HG03025 (cell line): ENCODE measurements at regions not wholly inside any gene's neighbourhood (a gene's known extent, or its start where the extent isn't known, plus 50 kb on each side); places are given as distances from the start of the nearest gene placed in this dataset.
"Not testable (repeated sequence)": the region's sequence is repeated elsewhere in the genome, so short reads cannot be mapped to it uniquely, and the experiment has no call there.

Experiments
- ATAC-seq: cut with Tn5 transposase; IDR thresholded peaks from one replicate; pipeline ENCODE4 v1.9.1; 2021; ENCODE audit warnings: mild to moderate bottlenecking, moderate library complexity; ENCODE audit not compliant: unreplicated experiment, low FRiP score

- ATAC-seq = no peak
Measured at GRCh38 chr3:22371607-22372291, 620.7 kb upstream of the ZNF385D start.

DNA sequence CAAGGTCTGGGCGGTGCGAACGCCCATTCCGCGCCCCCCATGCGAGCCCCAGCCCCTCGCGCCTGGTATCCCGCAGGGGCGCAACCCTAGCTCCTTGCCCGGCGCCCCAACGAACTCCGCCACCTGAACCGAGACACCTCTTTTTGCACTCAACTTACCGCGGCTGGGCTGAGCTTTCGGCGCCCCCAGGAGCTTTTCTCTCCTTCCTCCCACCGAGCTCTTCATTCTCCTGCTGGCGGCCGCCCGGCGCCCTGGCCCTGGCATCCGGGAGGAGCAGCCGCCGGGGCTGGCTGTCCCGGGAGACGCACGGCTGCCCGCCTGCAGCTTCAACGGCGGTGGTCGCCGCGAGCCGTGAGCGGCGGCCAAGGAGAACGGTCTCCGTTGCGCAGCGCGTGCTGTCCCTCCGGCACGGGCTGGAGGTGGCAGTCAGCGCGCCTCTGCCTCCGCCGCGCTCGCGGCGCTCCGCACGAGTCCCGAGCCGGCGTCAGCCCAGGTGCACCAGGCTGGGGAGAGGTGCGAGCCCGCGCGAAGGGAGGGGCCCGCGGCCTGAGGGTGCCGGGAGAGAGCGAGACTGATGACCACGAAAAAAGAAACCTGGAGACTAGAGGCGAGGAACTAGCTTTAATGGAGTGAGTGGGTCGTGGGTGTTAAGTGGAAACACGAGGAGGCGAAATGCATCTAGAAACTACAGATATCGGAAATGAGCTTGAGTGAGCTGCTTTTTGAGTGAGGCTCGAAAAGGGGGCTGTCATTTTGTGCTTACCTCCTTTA is 621.5 kb upstream of the ZNF385D start:
- ATAC-seq = no peak

GRCh38 chr3:22373182-22373581 is 622.2 kb upstream of the ZNF385D start:
- ATAC-seq = no peak

- ATAC-seq = no peak
Measured at GRCh38 chr3:22373827-22374226, 622.8 kb upstream of the ZNF385D start.

DNA sequence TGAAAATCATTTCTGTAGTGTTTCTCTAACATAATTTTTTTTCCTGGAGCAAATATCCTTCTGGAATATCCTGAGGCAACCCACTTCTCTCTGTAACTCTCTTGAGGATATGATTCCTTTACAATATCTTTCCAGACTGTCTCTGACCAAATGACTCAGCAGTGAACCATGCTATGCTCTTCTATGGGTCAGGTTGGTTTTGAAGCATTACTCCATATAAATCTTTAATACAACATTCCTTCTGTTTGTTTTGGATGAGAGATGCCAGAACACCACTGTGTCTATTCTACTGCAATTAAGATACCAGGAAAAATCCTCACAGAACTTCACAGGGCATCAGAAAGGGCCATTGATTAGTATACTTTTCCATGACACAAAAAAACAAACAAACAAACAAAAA is 626.4 kb upstream of the ZNF385D start:
- no peak for ATAC-seq

GRCh38 chr3:22378869-22379268 is 627.9 kb upstream of the ZNF385D start:
- no peak for ATAC-seq

DNA sequence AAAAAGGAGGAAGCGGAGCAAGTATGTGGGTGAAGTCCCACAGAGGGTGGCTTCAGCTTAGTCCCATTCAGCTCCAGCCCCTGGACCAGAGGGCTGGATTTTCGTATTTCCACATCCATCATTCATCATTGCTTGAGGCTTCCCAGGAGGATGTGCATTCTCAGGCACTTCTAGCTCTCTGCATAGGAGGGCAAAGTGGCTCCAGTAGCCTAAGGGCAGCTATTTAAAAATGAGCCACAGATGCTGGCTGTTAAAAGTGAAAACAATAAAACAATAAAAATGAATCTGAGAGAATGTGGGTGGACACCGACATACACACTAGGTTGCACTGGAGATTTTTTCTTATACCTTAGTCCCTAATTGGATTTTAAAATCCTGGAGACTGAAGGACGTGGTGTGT is 629.2 kb upstream of the ZNF385D start:
- ATAC-seq = no peak

DNA sequence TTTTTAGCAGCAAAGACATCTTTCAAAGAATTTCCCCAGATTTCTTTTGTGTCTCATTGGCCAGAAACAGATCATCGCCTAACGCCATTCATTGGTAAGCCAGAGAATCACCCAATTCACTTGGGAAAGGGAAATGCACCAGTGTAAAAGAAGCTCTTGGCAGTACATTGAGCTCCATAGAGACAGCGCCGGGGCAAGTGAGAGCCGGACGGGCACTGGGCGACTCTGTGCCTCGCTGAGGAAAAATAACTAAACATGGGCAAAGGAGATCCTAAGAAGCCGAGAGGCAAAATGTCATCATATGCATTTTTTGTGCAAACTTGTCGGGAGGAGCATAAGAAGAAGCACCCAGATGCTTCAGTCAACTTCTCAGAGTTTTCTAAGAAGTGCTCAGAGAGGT is 630.6 kb upstream of the ZNF385D start:
- not testable (repeated sequence) for ATAC-seq

- ATAC-seq = no peak
Measured at GRCh38 chr3:22383285-22383684, 632.3 kb upstream of the ZNF385D start.

GRCh38 chr3:22386107-22386506 is 635.1 kb upstream of the ZNF385D start:
- ATAC-seq = no peak

DNA sequence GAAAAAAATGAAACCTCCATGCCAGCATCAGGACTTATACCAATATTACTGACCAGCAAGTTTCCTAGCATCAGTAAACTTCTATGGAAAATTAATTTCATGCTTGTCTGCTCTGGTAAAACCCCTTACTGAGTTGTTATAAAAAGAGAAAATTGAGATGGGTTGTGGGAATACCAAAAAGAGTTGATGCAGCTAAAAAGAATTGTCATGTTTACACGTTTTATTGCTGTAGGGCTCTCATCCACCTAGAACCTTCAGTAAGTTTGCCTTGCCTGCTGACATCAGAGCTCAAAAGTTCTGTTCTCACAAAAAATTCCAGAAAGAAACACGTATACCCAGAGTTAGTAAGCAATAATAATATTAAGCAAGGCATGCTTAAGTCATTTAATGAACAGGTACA is 641.3 kb upstream of the ZNF385D start:
- ATAC-seq = no peak

GRCh38 chr3:22392859-22393258 is 641.8 kb upstream of the ZNF385D start:
- ATAC-seq = no peak

DNA sequence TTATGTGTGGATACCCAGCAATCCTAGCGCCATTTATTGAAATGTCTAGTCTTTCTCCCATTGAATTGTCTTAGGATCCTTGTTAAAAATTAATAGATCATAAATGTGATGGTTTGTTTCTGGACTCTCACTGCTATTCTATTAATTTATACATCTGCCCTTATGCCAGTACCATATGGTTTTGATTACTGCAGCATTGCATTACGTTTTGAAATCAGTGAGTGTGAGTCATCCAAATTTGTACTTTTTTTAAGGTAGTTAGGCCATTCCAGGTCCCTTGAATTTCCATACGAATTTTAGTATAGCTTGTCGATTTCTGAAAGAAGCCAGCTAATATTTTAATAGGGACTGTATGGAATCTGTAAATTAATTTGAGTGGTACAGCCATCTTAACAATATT is 648.6 kb upstream of the ZNF385D start:
- ATAC-seq = no peak

- ATAC-seq = no peak
Measured at GRCh38 chr3:22401499-22401898, 650.5 kb upstream of the ZNF385D start.

DNA sequence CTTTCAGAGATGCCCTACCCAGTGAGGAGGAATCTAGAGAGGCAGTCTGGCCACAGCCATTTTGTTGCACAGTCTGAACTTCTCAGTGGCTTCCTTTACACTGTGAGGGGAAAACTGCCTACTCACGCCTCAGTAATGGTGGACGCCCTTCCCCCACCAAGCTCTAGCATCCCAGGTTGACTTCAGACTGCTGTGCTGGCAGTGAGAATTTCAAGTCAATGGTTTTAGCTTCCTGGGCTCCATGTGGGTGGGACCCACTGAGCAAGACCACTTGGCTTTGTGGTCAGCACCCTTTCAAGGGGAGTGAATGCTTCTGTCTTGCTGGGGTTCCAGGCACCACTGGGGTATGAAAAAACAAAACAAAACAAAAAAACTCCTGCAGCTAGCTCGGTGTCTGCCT is 663.2 kb upstream of the ZNF385D start:
- no peak for ATAC-seq

- not testable (repeated sequence) for ATAC-seq
Measured at GRCh38 chr3:22416838-22417446, 665.9 kb upstream of the ZNF385D start.

GRCh38 chr3:22419261-22419660 is 668.3 kb upstream of the ZNF385D start:
- ATAC-seq = no peak

DNA sequence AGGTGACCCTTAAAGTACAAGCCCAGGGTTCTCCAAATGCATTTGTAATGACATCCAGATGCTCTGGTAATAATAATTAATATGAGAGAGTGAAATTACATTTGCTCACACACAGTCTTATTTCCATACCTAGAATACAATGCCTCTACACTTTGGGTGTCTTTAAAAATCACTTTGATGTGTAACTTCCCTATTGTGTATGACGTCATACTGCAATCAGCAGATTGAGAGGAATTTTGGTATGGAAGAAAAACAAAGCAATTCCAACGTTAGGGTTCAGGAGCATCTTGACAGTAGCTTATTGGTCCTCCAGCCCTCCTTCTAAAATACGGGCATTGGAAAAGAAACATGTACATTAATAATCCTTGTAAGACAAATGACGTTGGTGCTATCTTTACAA is 670.6 kb upstream of the ZNF385D start:
- no peak for ATAC-seq

DNA sequence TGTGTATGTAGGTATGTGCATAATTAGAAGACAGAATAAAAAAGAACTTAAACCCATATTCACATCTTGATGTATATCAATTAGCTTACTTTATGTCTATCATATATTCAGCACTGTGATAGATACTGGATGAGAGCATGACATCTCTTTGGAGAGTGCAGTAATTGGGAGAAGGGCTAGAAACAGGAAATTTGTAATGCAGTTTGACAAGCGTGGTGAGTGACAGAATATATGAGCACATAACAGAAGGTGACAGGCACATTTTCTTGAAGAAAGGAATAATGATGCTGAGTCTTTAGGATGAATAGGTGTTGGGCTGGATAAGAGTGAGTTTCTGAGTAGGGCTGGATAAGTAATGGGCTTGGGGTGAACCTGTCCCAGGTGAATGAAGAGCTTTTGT is 680.3 kb upstream of the ZNF385D start:
- no peak for ATAC-seq

- no peak for ATAC-seq
Measured at GRCh38 chr3:22439626-22440025, 688.6 kb upstream of the ZNF385D start.

- ATAC-seq = no peak
Measured at GRCh38 chr3:22441711-22442110, 690.7 kb upstream of the ZNF385D start.
